Smooth muscle cell (in vitro differentiated cells): ENCODE measurements at regions not wholly inside any gene's neighbourhood (a gene's known extent, or its start where the extent isn't known, plus 50 kb on each side); places are given as distances from the start of the nearest gene placed in this dataset.

Source experiments
- DNase-seq: peaks from one replicate; lab custom pipeline; 2025; ENCODE audit not compliant: unreplicated experiment; lab: John Stamatoyannopoulos, UW
- H2AFZ ChIP-seq: fragments of 200-600 bp; sonication (generic); 2 replicates; pipeline ENCODE4 v1.6.0; 2016; ENCODE audit warnings: antibody characterized with exemption, low read depth, mild to moderate bottlenecking
- H3F3A ChIP-seq: fragments of 200-600 bp; sonication (generic); 2 replicates; pipeline ENCODE4 v1.6.0; 2017; ENCODE audit warnings: antibody characterized with exemption, low read depth
- H3K27ac ChIP-seq: fragments of 200-600 bp; sonication (generic); 2 replicates; pipeline ENCODE4 v1.5.1; 2016; ENCODE audit warnings: low read depth, mild to moderate bottlenecking
- H3K27me3 ChIP-seq: fragments of 200-600 bp; sonication (generic); 2 replicates; pipeline ENCODE4 v1.6.1; 2016; ENCODE audit warnings: low read depth, mild to moderate bottlenecking
- H3K36me3 ChIP-seq: fragments of 200-600 bp; sonication (generic); 2 replicates; pipeline ENCODE4 v1.5.1; 2016; ENCODE audit warnings: low read depth
- H3K4me1 ChIP-seq: fragments of 200-600 bp; sonication (generic); 2 replicates; pipeline ENCODE4 v1.5.1; 2016; ENCODE audit warnings: low read depth
- H3K4me2 ChIP-seq: fragments of 200-600 bp; sonication (generic); 2 replicates; pipeline ENCODE4 v1.6.0; 2016; ENCODE audit warnings: mild to moderate bottlenecking
- H3K4me3 ChIP-seq: fragments of 200-600 bp; sonication (generic); 2 replicates; pipeline ENCODE4 v1.5.1; 2016; ENCODE audit warnings: mild to moderate bottlenecking
- H3K79me2 ChIP-seq: fragments of 200-600 bp; sonication (generic); 2 replicates; pipeline ENCODE4 v1.6.0; 2016; ENCODE audit warnings: low read depth, mild to moderate bottlenecking
- H3K9ac ChIP-seq: fragments of 200-600 bp; sonication (generic); 2 replicates; pipeline ENCODE4 v1.6.0; 2016; ENCODE audit warnings: low read depth
- H3K9me3 ChIP-seq: fragments of 200-600 bp; sonication (generic); replicated peaks from 2 replicates; pipeline ENCODE4 v1.5.1; 2016; ENCODE audit warnings: low read depth
- H4K20me1 ChIP-seq: fragments of 200-600 bp; sonication (generic); 2 replicates; pipeline ENCODE4 v1.6.0; 2016; ENCODE audit warnings: low read depth
- WGBS: methylation state at CpG from one replicate; pipeline ENCODE4 v1.1.7; 2016; ENCODE audit warnings: low lambda C conversion rate; 5-methylcytosine and 5-hydroxymethylcytosine counted together
- TF ChIP-seq, protein P1 (sequence below): fragments of 200-600 bp; sonication (generic); IDR thresholded peaks from 2 replicates; pipeline ENCODE4 v1.5.1; 2017; ENCODE audit warnings: borderline replicate concordance, mild to moderate bottlenecking, antibody characterized with exemption; ENCODE audit not compliant: insufficient read depth, poor library complexity, severe bottlenecking

DNA sequence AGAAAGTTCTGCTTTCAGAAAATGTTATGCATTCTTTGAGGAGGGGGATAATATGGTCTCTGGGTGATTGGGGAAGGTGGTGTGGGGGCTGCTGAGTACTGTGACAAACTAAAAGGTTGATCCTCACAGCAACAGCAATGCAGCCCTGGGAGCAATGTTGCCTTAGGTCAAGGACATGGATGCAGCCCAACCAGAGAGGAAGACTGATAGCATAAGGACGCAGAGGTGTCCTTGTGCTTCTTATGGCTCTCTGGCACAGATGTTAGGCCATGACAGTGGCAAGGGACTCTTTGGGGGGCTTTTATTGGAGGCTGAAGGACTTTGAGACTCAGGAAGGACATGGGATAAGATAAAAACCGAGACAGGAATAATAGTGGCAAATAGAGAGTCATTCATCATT, 186.2 kb upstream of the PHACTR1 start:
- H3K79me2 ChIP-seq, result no peaks in the 10 kb centered on the region
- no peak overlapping the region for H3K4me2 ChIP-seq
- H3K9ac ChIP-seq, result no peak overlapping the region
- no peak for DNase-seq
- no peaks in the 10 kb centered on the region for H3K9me3 ChIP-seq
- WGBS, result 76% methylated on average over 2 of the region's 2 CpGs
- no peaks in the 10 kb centered on the region for H4K20me1 ChIP-seq
- peaks cover 12% of the 10 kb centered on the region for H3K4me1 ChIP-seq
- H3K27me3 ChIP-seq, result peaks cover 28% of the 10 kb centered on the region
- no peaks in the 10 kb centered on the region for H3K36me3 ChIP-seq
- H3K4me3 ChIP-seq, result no peak overlapping the region
- H3K27ac ChIP-seq, result no peak overlapping the region
- TF ChIP-seq, protein P1, sequence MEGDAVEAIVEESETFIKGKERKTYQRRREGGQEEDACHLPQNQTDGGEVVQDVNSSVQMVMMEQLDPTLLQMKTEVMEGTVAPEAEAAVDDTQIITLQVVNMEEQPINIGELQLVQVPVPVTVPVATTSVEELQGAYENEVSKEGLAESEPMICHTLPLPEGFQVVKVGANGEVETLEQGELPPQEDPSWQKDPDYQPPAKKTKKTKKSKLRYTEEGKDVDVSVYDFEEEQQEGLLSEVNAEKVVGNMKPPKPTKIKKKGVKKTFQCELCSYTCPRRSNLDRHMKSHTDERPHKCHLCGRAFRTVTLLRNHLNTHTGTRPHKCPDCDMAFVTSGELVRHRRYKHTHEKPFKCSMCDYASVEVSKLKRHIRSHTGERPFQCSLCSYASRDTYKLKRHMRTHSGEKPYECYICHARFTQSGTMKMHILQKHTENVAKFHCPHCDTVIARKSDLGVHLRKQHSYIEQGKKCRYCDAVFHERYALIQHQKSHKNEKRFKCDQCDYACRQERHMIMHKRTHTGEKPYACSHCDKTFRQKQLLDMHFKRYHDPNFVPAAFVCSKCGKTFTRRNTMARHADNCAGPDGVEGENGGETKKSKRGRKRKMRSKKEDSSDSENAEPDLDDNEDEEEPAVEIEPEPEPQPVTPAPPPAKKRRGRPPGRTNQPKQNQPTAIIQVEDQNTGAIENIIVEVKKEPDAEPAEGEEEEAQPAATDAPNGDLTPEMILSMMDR, result no peak
- H3F3A ChIP-seq, result no peaks in the 10 kb centered on the region
- no peak overlapping the region for H2AFZ ChIP-seq

DNA sequence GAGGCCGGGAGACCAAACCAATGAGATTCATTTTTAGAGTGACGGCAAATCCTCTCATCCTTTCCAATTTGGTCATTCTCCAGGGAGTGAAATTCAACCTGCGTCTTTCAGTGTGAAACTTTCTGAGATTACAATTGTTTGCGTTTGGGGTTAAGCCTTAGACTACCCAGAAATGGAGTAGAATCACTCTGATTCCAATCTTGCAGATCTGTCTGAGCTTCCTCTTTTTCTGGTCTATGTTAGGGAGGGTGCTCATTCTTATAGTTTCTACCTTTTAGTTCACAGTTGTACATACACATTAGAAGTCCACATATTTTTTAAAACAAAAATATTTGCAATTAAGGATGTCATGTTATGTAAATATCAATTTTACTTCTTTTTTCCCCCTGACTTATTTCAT, 183.0 kb upstream of the PHACTR1 start:
- H3K4me1 ChIP-seq, result peaks cover 5% of the 10 kb centered on the region
- H4K20me1 ChIP-seq, result no peaks in the 10 kb centered on the region
- no peak overlapping the region for H3K9ac ChIP-seq
- H3K4me2 ChIP-seq, result no peak overlapping the region
- H3K79me2 ChIP-seq, result no peaks in the 10 kb centered on the region
- no peak for DNase-seq
- H3K36me3 ChIP-seq, result no peaks in the 10 kb centered on the region
- H2AFZ ChIP-seq, result no peak overlapping the region
- WGBS, result 91% methylated on average over 4 of the region's 4 CpGs
- TF ChIP-seq, protein P1, result no peak
- H3K9me3 ChIP-seq, result no peaks in the 10 kb centered on the region
- no peaks in the 10 kb centered on the region for H3F3A ChIP-seq
- H3K27ac ChIP-seq, result no peak overlapping the region
- peaks cover 27% of the 10 kb centered on the region for H3K27me3 ChIP-seq
- H3K4me3 ChIP-seq, result no peak overlapping the region

DNA sequence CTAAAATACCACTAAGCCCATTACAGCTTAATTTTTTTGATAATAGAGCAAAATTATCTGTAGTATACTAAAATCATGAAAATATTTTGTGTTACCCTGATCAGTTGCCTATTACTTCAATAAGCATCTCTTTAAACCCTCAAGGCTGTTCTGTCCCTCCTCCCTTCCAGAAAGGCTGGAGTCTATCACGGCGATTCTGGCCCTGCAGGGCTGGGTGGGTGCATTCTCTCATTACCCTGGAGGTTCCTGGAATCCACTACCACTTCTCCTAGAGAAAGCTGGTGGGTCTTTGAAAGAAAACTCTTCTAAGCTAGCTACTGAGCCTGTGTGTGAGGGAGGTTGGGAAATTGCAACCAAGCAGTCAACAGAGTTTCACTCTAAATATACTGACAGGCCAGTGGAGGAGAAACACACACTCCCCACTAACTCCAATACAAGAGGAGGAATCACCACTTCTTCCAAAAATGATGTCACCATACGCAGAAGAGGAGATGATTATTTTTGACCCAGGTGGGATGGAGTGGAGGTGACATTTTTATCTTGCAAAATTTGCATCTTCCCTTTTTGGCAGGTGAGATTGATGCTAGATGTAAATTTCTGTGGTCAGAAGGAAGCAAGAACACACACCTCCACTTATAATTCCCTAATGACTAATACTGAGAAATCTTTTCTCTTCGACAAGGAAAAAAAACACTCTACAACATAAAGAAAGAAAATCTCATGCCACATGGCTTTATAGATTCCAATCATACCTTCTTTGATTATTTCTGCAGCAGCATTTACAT, 182.3 kb upstream of the PHACTR1 start:
- Histone ChIP-seq H4K20me1 (no peaks in the 10 kb centered on the region), H3K4me1 (no peaks in the 10 kb centered on the region), H3K9me3 (no peaks in the 10 kb centered on the region), H3K27ac (no peak overlapping the region), H3K36me3 (no peaks in the 10 kb centered on the region), H3K27me3 (peaks cover 20% of the 10 kb centered on the region), H3K9ac (no peak overlapping the region), H3K79me2 (no peaks in the 10 kb centered on the region), H3K4me2 (peak overlapping the region; percentile 36), H3K4me3 (no peak overlapping the region), H3F3A (no peaks in the 10 kb centered on the region), H2AFZ (no peak overlapping the region)
- 70% methylated on average over 4 of the region's 4 CpGs for WGBS
- DNase-seq, result no peak
- TF ChIP-seq, protein P1, result no peak
